ENCODE measurements at regions not wholly inside any gene's neighbourhood (a gene's known extent, or its start where the extent isn't known, plus 50 kb on each side); places are given as distances from the start of the nearest gene placed in this dataset.

- Mint-ChIP-seq H3K4me1 (no peaks in the 10 kb centered on the region), H3K27me3 (peaks cover 6% of the 10 kb centered on the region), H3K9me3 (ENCODE audit: insufficient read depth) (no peaks in the 10 kb centered on the region), H3K4me3 (no peak overlapping the region), H3K27ac (no peak overlapping the region)
- ATAC-seq (ENCODE audit: low read depth) (no peak), DNase-seq (no peak)
- H3K36me3 ChIP-seq (replicated peaks in 1 of 2; ENCODE audit: control extremely low read depth in 1 of 2, control insufficient read depth in 1 of 2, extremely low read depth in 1 of 2, insufficient read depth in 2 of 2, low read length in 1 of 2): no peaks in the 10 kb centered on the region
- H3K9me3 ChIP-seq (ENCODE audit: control extremely low read depth in 1 of 3, control insufficient read depth in 2 of 3, insufficient read depth in 1 of 3, low read length in 2 of 3): no peaks in the 10 kb centered on the region
- TF ChIP-seq EZH2 (IDR thresholded peaks at IDR 0.05; ENCODE audit: borderline replicate concordance, insufficient read depth, low read depth, low read length, poor library complexity, severe bottlenecking): no peak
- no peak overlapping the region for H3K4me2 ChIP-seq (replicated peaks; ENCODE audit: low read depth, low read length, poor library complexity, severe bottlenecking)
- peaks cover 0 to 3% (median 0%) of the 10 kb centered on the region in 4 experiments for H3K27me3 ChIP-seq (replicated peaks in 1 of 4; ENCODE audit: control extremely low read depth in 1 of 4, control insufficient read depth in 3 of 4, insufficient read depth in 4 of 4, low read length in 3 of 4)
- H2AFZ ChIP-seq (ENCODE audit: insufficient read depth, low read depth, low read length, poor library complexity, severe bottlenecking): no peak overlapping the region
- intact Hi-C loops (cut with micrococcal nuclease): no loop called here
- ChIA-PET CTCF (no interaction called here), POLR2A (no interaction called here)
- H3K79me2 ChIP-seq (ENCODE audit: control insufficient read depth, insufficient read depth, low read length): no peaks in the 10 kb centered on the region
- no peak overlapping the region for H3K27ac ChIP-seq (ENCODE audit: low read length in 2 of 2)
- no peaks in the 10 kb centered on the region for H4K20me1 ChIP-seq (ENCODE audit: control insufficient read depth, insufficient read depth, low read length, poor library complexity, severe bottlenecking)
- H3K4me1 ChIP-seq (ENCODE audit: control insufficient read depth in 2 of 2, insufficient read depth in 2 of 2, low read length in 2 of 2): no peaks in the 10 kb centered on the region
- no peak overlapping the region for H3K4me3 ChIP-seq (ENCODE audit: control extremely low read depth in 1 of 5, extremely low read depth in 1 of 5, insufficient read depth in 1 of 5, low read depth in 2 of 5, low read length in 4 of 5)
- WGBS (ENCODE audit: insufficient coverage): 80% methylated on average over 4 of the region's 4 CpGs
- no peak overlapping the region for H3K9ac ChIP-seq (ENCODE audit: low read length)
Observed at GRCh38 chr6:165971202-165971601, 196.4 kb downstream of the TBXT start.

GRCh38 chr6:165970001-165970400 is 197.7 kb downstream of the TBXT start:
- ChIA-PET CTCF (no interaction called here), POLR2A (no interaction called here)
- H3K9ac ChIP-seq (ENCODE audit: low read length): no peak overlapping the region
- H3K4me2 ChIP-seq (replicated peaks; ENCODE audit: low read depth, low read length, poor library complexity, severe bottlenecking): no peak overlapping the region
- no peak for TF ChIP-seq CTCF (IDR thresholded peaks at IDR 0.05)
- TF ChIP-seq EZH2 (IDR thresholded peaks at IDR 0.05; ENCODE audit: borderline replicate concordance, insufficient read depth, low read depth, low read length, poor library complexity, severe bottlenecking): no peak
- no peaks in the 10 kb centered on the region for H3K4me1 Mint-ChIP-seq
- no peak overlapping the region for H2AFZ ChIP-seq (ENCODE audit: insufficient read depth, low read depth, low read length, poor library complexity, severe bottlenecking)
- no peaks in the 10 kb centered on the region for H4K20me1 ChIP-seq (ENCODE audit: control insufficient read depth, insufficient read depth, low read length, poor library complexity, severe bottlenecking)
- H3K27ac ChIP-seq (ENCODE audit: low read length in 2 of 2): no peak overlapping the region
- ATAC-seq (ENCODE audit: low read depth) (no peak), DNase-seq (no peak)
- WGBS (ENCODE audit: insufficient coverage): 90% methylated on average over 2 of the region's 4 CpGs
- H3K27ac Mint-ChIP-seq: no peak overlapping the region
- H3K4me3 Mint-ChIP-seq: no peak overlapping the region
- H3K27me3 ChIP-seq (replicated peaks in 1 of 4; ENCODE audit: control extremely low read depth in 1 of 4, control insufficient read depth in 3 of 4, insufficient read depth in 4 of 4, low read length in 3 of 4): peaks cover 0 to 3% (median 0%) of the 10 kb centered on the region in 4 experiments
- H3K9me3 ChIP-seq (ENCODE audit: control extremely low read depth in 1 of 3, control insufficient read depth in 2 of 3, insufficient read depth in 1 of 3, low read length in 2 of 3): no peaks in the 10 kb centered on the region
- intact Hi-C loops (cut with micrococcal nuclease): no loop called here
- H3K27me3 Mint-ChIP-seq: peaks cover 6% of the 10 kb centered on the region
- H3K4me1 ChIP-seq (ENCODE audit: control insufficient read depth in 2 of 2, insufficient read depth in 2 of 2, low read length in 2 of 2): no peaks in the 10 kb centered on the region
- H3K4me3 ChIP-seq (ENCODE audit: control extremely low read depth in 1 of 5, extremely low read depth in 1 of 5, insufficient read depth in 1 of 5, low read depth in 2 of 5, low read length in 4 of 5): no peak overlapping the region
- H3K9me3 Mint-ChIP-seq (ENCODE audit: insufficient read depth): no peaks in the 10 kb centered on the region
- H3K36me3 ChIP-seq (replicated peaks in 1 of 2; ENCODE audit: control extremely low read depth in 1 of 2, control insufficient read depth in 1 of 2, extremely low read depth in 1 of 2, insufficient read depth in 2 of 2, low read length in 1 of 2): no peaks in the 10 kb centered on the region
- no peaks in the 10 kb centered on the region for H3K79me2 ChIP-seq (ENCODE audit: control insufficient read depth, insufficient read depth, low read length)

All from B cell (primary cell).